ENCODE measurements at regions not wholly inside any gene's neighbourhood (a gene's known extent, or its start where the extent isn't known, plus 50 kb on each side); places are given as distances from the start of the nearest gene placed in this dataset.

DNA sequence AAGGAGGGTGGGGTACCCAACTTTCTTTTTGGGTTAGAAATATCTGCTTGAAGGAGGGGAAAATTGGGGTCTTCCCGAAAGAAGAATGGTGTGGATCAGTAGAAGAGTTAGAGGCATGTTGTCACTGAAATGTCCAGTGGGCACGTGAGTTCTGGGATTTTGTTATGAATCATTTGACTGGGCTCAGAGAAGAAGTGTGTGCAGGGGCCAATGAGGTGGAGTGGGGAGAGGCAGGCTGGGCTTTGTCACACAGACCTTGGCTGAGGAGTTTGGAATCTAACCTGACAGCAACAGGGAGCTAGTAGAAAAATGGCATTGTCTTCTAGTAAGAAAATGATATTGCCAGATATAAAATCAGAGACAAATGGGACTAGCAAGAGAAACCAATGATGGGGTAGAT is 436.8 kb downstream of the MFSD1 start:
- DNase-seq (ENCODE audit: low read depth): peak; percentile 49
- H3K4me3 ChIP-seq (ENCODE audit: control insufficient read depth, low read depth, low read length): no peak overlapping the region
- TF ChIP-seq, protein P1, sequence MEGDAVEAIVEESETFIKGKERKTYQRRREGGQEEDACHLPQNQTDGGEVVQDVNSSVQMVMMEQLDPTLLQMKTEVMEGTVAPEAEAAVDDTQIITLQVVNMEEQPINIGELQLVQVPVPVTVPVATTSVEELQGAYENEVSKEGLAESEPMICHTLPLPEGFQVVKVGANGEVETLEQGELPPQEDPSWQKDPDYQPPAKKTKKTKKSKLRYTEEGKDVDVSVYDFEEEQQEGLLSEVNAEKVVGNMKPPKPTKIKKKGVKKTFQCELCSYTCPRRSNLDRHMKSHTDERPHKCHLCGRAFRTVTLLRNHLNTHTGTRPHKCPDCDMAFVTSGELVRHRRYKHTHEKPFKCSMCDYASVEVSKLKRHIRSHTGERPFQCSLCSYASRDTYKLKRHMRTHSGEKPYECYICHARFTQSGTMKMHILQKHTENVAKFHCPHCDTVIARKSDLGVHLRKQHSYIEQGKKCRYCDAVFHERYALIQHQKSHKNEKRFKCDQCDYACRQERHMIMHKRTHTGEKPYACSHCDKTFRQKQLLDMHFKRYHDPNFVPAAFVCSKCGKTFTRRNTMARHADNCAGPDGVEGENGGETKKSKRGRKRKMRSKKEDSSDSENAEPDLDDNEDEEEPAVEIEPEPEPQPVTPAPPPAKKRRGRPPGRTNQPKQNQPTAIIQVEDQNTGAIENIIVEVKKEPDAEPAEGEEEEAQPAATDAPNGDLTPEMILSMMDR (conservative IDR thresholded peaks at IDR 0.05; ENCODE audit: control insufficient read depth, insufficient read depth, low read depth, low read length): no peak

DNA sequence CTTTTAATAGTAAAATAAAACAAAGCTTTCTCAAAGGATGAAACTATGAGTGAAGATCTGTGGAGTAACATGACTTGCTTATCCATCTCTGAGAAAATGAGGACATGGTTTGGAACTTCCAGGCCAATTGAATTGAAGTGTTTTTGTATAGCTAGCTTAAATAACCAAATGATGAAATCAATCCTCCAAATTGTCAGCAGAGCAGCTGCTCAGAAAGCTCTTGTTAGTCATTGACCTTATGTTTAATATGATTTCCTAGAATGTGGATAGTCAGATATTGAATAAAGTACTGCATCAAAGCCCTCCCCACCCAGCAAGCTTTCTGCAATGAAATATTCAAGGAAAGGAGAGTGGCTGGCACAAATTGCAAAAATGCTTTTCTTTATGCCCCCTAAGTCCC is 437.2 kb downstream of the MFSD1 start:
- TF ChIP-seq, protein P1 (conservative IDR thresholded peaks at IDR 0.05; ENCODE audit: control insufficient read depth, insufficient read depth, low read depth, low read length): no peak
- peak; percentile 57 for DNase-seq (ENCODE audit: low read depth)
- no peak overlapping the region for H3K4me3 ChIP-seq (ENCODE audit: control insufficient read depth, low read depth, low read length)

DNA sequence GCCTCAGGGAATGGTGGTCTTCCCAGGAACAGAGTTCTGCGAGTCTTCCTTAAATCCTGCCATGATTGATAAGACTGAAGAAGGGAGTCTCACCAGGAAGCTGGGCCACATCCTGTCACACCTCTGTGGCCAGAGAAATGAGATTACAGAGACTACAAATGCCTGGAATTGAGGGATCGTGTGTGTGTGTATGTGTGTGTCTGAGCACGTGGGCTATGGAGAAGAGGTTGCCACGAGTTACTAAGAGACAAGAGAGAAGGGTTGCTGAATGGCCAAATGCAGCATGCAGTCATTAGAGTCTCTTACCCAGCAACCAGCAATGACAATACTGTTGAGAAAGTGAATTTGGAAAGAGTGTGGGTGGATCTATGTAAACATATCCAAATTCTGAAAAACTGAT is 443.1 kb downstream of the MFSD1 start:
- no peak for DNase-seq (ENCODE audit: low read depth)

DNA sequence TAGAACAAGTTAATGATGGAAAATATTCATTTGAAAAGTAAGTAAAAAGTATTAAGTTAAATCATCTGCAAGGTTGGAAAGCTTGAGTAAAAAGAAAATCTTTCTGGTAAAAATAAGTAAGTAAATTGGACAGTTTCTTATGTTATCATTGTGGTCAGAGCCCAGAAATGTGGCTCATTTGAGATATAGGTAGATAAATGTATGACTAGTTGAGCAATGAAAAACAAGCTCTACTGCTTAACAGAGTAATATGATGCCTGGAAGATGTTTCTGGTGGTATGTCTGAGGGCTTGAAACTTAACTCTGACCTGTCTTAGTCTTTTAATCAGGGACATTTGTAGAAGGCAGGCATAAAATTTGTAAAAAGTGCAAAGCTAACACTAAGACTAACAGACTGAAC is 444.0 kb downstream of the MFSD1 start:
- DNase-seq (ENCODE audit: low read depth): no peak
- H3K4me3 ChIP-seq (ENCODE audit: control insufficient read depth, low read depth, low read length): no peak overlapping the region
- TF ChIP-seq, protein P1 (conservative IDR thresholded peaks at IDR 0.05; ENCODE audit: control insufficient read depth, insufficient read depth, low read depth, low read length): no peak

More for the DNA sequence above, 443.1 kb downstream of the MFSD1 start:
- TF ChIP-seq, protein P1 (conservative IDR thresholded peaks at IDR 0.05; ENCODE audit: control insufficient read depth, insufficient read depth, low read depth, low read length): no peak
- H3K4me3 ChIP-seq (ENCODE audit: control insufficient read depth, low read depth, low read length): no peak overlapping the region

DNA sequence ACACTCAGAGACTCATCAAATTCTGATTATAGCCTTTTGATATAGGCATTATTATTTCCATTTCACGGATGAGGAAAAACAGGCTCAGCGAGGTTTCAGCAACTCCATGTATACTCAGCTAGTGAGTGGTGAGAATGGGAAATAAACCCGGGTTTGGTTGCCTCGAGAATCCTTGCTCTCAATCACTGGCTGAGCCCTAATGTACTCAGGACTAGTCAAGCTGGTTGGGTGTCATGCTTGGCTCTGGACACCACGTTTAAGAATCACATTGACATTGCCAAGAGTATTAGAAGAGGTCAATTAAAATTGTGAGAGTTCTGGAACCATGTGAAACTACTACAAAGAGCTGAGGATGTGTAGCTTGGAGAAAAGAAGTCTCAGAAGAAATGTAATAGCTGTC is 444.5 kb downstream of the MFSD1 start:
- TF ChIP-seq, protein P1 (conservative IDR thresholded peaks at IDR 0.05; ENCODE audit: control insufficient read depth, insufficient read depth, low read depth, low read length): no peak
- H3K4me3 ChIP-seq (ENCODE audit: control insufficient read depth, low read depth, low read length): no peak overlapping the region
- no peak for DNase-seq (ENCODE audit: low read depth)

DNA sequence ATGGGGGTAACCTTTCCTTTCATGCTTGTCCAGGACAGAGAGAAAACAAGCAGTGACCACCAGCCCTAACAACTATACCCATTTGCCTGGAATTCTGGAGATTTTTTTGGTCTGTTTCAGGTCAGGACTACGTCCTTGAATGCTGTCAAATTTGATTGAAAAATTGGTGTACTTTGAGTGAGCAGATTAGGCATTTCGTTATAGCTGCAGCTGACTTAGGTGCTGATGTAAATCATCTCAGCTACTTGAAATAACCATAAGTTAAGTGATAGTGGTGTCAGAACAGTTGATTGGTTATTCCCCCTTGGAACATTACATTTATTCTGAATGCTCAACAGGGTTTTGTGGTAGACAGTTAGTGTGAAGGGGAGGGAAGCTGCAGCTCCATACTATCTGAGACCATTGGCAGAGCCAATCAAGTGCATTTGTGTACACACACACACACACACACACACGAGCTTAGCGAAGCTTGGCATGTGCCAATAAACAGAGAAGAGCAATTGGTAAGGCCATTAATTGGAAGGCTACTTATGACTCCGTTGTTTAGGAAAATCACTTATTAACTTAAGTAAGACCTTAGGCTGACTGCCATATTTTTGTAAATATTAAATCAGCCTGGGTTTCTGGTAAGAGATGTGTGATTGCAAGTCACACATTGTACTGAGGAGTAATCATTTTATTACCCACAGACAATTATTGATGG is 447.8 kb downstream of the MFSD1 start:
- no peak overlapping the region for H3K4me3 ChIP-seq (ENCODE audit: control insufficient read depth, low read depth, low read length)
- TF ChIP-seq, protein P1 (conservative IDR thresholded peaks at IDR 0.05; ENCODE audit: control insufficient read depth, insufficient read depth, low read depth, low read length): no peak
- DNase-seq (ENCODE audit: low read depth): no peak

All from fibroblast of mammary gland (primary cell).